Neural cell (in vitro differentiated cells): ENCODE measurements at regions not wholly inside any gene's neighbourhood (a gene's known extent, or its start where the extent isn't known, plus 50 kb on each side); places are given as distances from the start of the nearest gene placed in this dataset.

Experiments
- EP300 ChIP-seq: fragments of 450-650 bp; conservative IDR thresholded peaks from 2 replicates; pipeline ENCODE4 v1.6.1; 2014; ENCODE audit warnings: antibody characterized with exemption, mild to moderate bottlenecking, moderate library complexity; ENCODE audit not compliant: poor library complexity, severe bottlenecking
- EZH2 ChIP-seq: fragments of 200-600, 300-800 bp; shearing (Covaris generic), sonication (generic); IDR thresholded peaks from 2 replicates; pipeline ENCODE4 v1.6.1; 2014; ENCODE audit warnings: antibody characterized with exemption, low read length, borderline replicate concordance, mild to moderate bottlenecking; ENCODE audit not compliant: insufficient read depth, poor library complexity, severe bottlenecking
- POLR2AphosphoS5 ChIP-seq: IDR thresholded peaks from 2 replicates; pipeline ENCODE4 v1.6.1; 2012
- RAD21 ChIP-seq: fragments of 450-650 bp; conservative IDR thresholded peaks from 2 replicates; pipeline ENCODE4 v1.6.1; 2014; ENCODE audit warnings: antibody characterized with exemption, mild to moderate bottlenecking, moderate library complexity
- TAF1 ChIP-seq: IDR thresholded peaks from 2 replicates; pipeline ENCODE4 v1.6.1; 2012; ENCODE audit warnings: low read depth
- TF ChIP-seq, protein P1 (sequence below): fragments of 450-650 bp; IDR thresholded peaks from 2 replicates; pipeline ENCODE4 v1.5.1; 2014; ENCODE audit warnings: antibody characterized with exemption, mild to moderate bottlenecking, moderate library complexity; ENCODE audit not compliant: poor library complexity, severe bottlenecking

DNA sequence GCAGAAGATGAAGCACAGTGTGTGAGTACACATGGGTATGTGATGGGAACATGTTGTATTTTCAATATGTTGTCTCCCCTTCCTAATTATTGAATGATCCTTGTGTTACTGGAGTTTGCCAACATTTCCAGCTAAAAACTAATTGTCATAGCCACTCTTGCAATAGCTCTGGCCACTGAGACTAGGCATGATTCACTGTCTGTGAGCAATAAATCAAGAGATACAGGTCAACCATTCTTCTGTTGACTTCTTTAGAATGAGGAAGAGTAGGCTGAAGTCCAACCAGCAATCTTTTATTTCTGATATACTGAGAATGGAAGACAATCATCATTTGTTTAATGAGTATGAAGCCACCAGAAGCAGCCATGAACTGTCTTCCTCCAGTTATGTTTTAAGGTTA, 413.9 kb downstream of the SLITRK5 start:
- TF ChIP-seq, protein P1, sequence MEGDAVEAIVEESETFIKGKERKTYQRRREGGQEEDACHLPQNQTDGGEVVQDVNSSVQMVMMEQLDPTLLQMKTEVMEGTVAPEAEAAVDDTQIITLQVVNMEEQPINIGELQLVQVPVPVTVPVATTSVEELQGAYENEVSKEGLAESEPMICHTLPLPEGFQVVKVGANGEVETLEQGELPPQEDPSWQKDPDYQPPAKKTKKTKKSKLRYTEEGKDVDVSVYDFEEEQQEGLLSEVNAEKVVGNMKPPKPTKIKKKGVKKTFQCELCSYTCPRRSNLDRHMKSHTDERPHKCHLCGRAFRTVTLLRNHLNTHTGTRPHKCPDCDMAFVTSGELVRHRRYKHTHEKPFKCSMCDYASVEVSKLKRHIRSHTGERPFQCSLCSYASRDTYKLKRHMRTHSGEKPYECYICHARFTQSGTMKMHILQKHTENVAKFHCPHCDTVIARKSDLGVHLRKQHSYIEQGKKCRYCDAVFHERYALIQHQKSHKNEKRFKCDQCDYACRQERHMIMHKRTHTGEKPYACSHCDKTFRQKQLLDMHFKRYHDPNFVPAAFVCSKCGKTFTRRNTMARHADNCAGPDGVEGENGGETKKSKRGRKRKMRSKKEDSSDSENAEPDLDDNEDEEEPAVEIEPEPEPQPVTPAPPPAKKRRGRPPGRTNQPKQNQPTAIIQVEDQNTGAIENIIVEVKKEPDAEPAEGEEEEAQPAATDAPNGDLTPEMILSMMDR: no peak
- TF ChIP-seq EZH2 (no peak), POLR2AphosphoS5 (no peak), EP300 (no peak), TAF1 (no peak), RAD21 (no peak)
